NCI-H345 treated with DMSO at 0.1 percent for 48 hours (cell line): ENCODE measurements at regions not wholly inside any gene's neighbourhood (a gene's known extent, or its start where the extent isn't known, plus 50 kb on each side); places are given as distances from the start of the nearest gene placed in this dataset.

Experiments used
- DNase-seq: peaks from one replicate; lab custom pipeline; 2025; ENCODE audit not compliant: unreplicated experiment; lab: John Stamatoyannopoulos, UW

- no peak for DNase-seq
Observed at GRCh38 chr2:8529706-8530277, 152.1 kb upstream of the ID2 start.

GRCh38 chr2:8531481-8531880, 150.4 kb upstream of the ID2 start:
- DNase-seq = no peak

GRCh38 chr2:8532438-8532837, 149.4 kb upstream of the ID2 start:
- DNase-seq = no peak

- no peak for DNase-seq
Observed at GRCh38 chr2:8533923-8534322, 147.9 kb upstream of the ID2 start.

GRCh38 chr2:8534386-8534728, 147.5 kb upstream of the ID2 start:
- DNase-seq = no peak

GRCh38 chr2:8534729-8535468, 147.0 kb upstream of the ID2 start:
- DNase-seq = no peak

GRCh38 chr2:8535469-8535795, 146.4 kb upstream of the ID2 start:
- DNase-seq = no peak

GRCh38 chr2:8535821-8536685, 145.8 kb upstream of the ID2 start:
- DNase-seq = no peak

GRCh38 chr2:8536686-8537561, 144.9 kb upstream of the ID2 start:
- no peak for DNase-seq

- DNase-seq = no peak
Observed at GRCh38 chr2:8537562-8538155, 144.2 kb upstream of the ID2 start.

- no peak for DNase-seq
Observed at GRCh38 chr2:8538531-8538930, 143.3 kb upstream of the ID2 start.

- DNase-seq = no peak
Observed at GRCh38 chr2:8538931-8539621, 142.8 kb upstream of the ID2 start.

- no peak for DNase-seq
Observed at GRCh38 chr2:8539743-8540551, 141.9 kb upstream of the ID2 start.

GRCh38 chr2:8540552-8541055, 141.3 kb upstream of the ID2 start:
- no peak for DNase-seq

GRCh38 chr2:8541223-8541622, 140.6 kb upstream of the ID2 start:
- DNase-seq = no peak

GRCh38 chr2:8541636-8542035, 140.2 kb upstream of the ID2 start:
- DNase-seq = no peak

- DNase-seq = no peak
Observed at GRCh38 chr2:8542381-8543059, 139.3 kb upstream of the ID2 start.

GRCh38 chr2:8543060-8543382, 138.8 kb upstream of the ID2 start:
- DNase-seq = no peak
